Tibial nerve (tissue), 4 donors: ENCODE measurements at regions not wholly inside any gene's neighbourhood (a gene's known extent, or its start where the extent isn't known, plus 50 kb on each side); places are given as distances from the start of the nearest gene placed in this dataset.

Experiments
- DNase-seq, 2 donors: peaks; one replicate each; pipeline ENCODE4 v3.0.0-alpha.2; 2019; ENCODE audit warnings: low spot score in 2 of 2
- H3K27ac ChIP-seq, 4 donors: fragments of 200-600 bp; sonication (generic) in 3 of 4; one replicate each; pipeline ENCODE4 v1.5.1; 2017 to 2019; ENCODE audit warnings: mild to moderate bottlenecking in 1 of 4
- H3K27me3 ChIP-seq, 2 donors: fragments of 200-600 bp; sonication (generic) in 1 of 2; one replicate each; pipeline versions ENCODE4 v1.5.1 to v1.6.0; 2017 to 2019
- H3K36me3 ChIP-seq, 3 donors: fragments of 200-600 bp; sonication (generic); one replicate each; pipeline ENCODE4 v1.5.1; 2018 to 2019
- H3K4me1 ChIP-seq, 4 donors: fragments of 200-600 bp; sonication (generic) in 3 of 4; one replicate each; pipeline ENCODE4 v1.5.1; 2017 to 2019
- H3K4me3 ChIP-seq, 4 donors: fragments of 200-600 bp; sonication (generic) in 3 of 4; one replicate each; pipeline ENCODE4 v1.5.1; 2017 to 2019; ENCODE audit warnings: mild to moderate bottlenecking in 1 of 4, moderate library complexity in 1 of 4
- H3K9me3 ChIP-seq, 4 donors: fragments of 200-600 bp; sonication (generic) in 3 of 4; one replicate each; pipeline ENCODE4 v1.5.1; 2017 to 2019
- EP300 ChIP-seq, 2 donors: sonication (generic); formaldehyde crosslinking; IDR thresholded peaks; one replicate each; pipeline ENCODE4 v1.6.1; 2017; ENCODE audit warnings: antibody characterized with exemption in 2 of 2, mild to moderate bottlenecking in 1 of 2
- POLR2A ChIP-seq, 2 donors: fragments of 450-650 bp; IDR thresholded peaks; one replicate each; pipeline ENCODE4 v1.6.1; 2017; ENCODE audit warnings: antibody characterized with exemption in 2 of 2, mild to moderate bottlenecking in 2 of 2, moderate library complexity in 2 of 2
- WGBS, 2 donors: methylation state at CpG; one replicate each; pipeline ENCODE4 v1.1.5; 2018; 5-methylcytosine and 5-hydroxymethylcytosine counted together
- TF ChIP-seq, protein P1 (sequence below), 5 experiments: fragments of 200-600 bp in 3 of 5; fragments of 450-650 bp in 2 of 5; sonication (generic) in 3 of 5; IDR thresholded peaks; one replicate each; pipeline ENCODE4 v1.5.1; 2016 to 2019; ENCODE audit warnings: antibody characterized with exemption in 5 of 5, mild to moderate bottlenecking in 3 of 5, moderate library complexity in 2 of 5

DNA sequence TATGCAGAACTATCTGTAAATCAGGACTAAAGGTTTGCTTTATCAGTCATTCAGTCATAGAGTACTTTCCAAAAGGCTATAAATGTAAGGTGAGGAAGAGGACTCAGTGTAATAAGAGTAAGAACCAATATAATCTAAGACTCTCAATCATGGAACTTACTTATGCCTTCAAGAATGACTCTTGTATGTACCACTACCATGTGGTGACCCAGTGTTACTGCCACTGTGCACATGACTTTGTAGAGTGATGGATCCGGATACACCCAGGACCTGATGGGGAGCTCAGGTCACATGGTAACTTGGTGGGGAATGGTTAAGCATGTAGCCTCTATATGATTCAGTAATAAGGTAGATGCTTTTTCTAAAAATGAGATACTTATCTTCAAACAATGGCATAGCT, 2099.8 kb downstream of the MRPL39 start:
- WGBS, 2 donors, result 89 to 93% methylated on average over 1 of the region's 1 CpG
- Histone ChIP-seq H3K9me3 (peaks cover 0 to under 1% (median 0%) of the 10 kb centered on the region in 4 donors), H3K4me3 (no peak overlapping the region), H3K36me3 (no peaks in the 10 kb centered on the region), H3K27ac (no peak overlapping the region), H3K4me1 (no peaks in the 10 kb centered on the region), H3K27me3 (no peaks in the 10 kb centered on the region)
- TF ChIP-seq, protein P1, sequence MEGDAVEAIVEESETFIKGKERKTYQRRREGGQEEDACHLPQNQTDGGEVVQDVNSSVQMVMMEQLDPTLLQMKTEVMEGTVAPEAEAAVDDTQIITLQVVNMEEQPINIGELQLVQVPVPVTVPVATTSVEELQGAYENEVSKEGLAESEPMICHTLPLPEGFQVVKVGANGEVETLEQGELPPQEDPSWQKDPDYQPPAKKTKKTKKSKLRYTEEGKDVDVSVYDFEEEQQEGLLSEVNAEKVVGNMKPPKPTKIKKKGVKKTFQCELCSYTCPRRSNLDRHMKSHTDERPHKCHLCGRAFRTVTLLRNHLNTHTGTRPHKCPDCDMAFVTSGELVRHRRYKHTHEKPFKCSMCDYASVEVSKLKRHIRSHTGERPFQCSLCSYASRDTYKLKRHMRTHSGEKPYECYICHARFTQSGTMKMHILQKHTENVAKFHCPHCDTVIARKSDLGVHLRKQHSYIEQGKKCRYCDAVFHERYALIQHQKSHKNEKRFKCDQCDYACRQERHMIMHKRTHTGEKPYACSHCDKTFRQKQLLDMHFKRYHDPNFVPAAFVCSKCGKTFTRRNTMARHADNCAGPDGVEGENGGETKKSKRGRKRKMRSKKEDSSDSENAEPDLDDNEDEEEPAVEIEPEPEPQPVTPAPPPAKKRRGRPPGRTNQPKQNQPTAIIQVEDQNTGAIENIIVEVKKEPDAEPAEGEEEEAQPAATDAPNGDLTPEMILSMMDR (IDR thresholded peaks at IDR 0.05), result no peak
- TF ChIP-seq POLR2A (IDR thresholded peaks at IDR 0.05) (no peak), EP300 (IDR thresholded peaks at IDR 0.05) (no peak)
- no peak for DNase-seq

DNA sequence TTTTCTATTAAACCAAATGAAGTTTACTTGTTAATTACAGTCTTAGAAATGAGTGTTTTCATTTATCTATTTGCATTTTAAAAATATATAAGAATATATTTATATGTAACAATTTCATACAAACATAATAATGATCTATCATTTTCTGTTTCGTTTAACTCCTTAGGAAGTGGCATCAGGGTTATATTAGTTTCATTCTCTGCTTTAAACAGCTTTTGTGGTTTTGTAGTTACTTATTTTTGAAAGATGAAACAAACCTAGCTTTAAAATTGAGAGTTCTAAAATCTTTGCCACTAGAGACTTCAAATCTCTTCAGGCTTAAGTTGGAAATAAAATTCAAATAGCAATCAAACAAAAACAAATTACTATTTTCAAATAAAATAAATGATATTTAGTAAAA, 2110.6 kb downstream of the MRPL39 start:
- H3K4me1 ChIP-seq, result no peaks in the 10 kb centered on the region
- no peak for TF ChIP-seq POLR2A (IDR thresholded peaks at IDR 0.05)
- TF ChIP-seq EP300 (IDR thresholded peaks at IDR 0.05), result no peak
- TF ChIP-seq, protein P1 (IDR thresholded peaks at IDR 0.05), result no peak
- no peak for DNase-seq
- no peaks in the 10 kb centered on the region for H3K36me3 ChIP-seq
- H3K27ac ChIP-seq, result no peak overlapping the region
- no peaks in the 10 kb centered on the region for H3K9me3 ChIP-seq
- H3K4me3 ChIP-seq, result no peak overlapping the region
- no peaks in the 10 kb centered on the region for H3K27me3 ChIP-seq
- 49 to 81% methylated on average over 1 of the region's 1 CpG for WGBS, 2 donors

DNA sequence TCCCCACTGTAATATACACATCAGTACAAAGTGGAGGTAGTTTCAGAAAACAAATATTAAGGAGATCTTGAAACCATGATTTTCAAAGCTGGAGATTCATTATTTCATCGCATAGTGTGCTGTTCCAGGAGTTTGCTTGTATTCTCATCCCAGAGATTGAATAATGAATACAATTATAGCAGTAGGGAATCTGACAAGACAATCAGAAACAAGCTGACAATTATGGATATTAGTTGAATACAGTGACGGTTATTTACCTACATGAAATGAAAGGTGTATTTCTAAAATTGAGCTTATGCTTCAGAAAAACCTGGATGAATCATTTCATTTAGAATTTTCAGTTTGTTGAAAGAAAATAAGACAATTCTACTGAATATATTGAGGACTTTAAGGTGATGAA, 2119.0 kb downstream of the MRPL39 start:
- no peak for DNase-seq
- no peak overlapping the region for H3K4me3 ChIP-seq
- no peaks in the 10 kb centered on the region for H3K4me1 ChIP-seq
- H3K9me3 ChIP-seq, result no peaks in the 10 kb centered on the region
- no peak overlapping the region for H3K27ac ChIP-seq
- no peak for TF ChIP-seq EP300 (IDR thresholded peaks at IDR 0.05)
- TF ChIP-seq, protein P1 (IDR thresholded peaks at IDR 0.05), result no peak
- TF ChIP-seq POLR2A (IDR thresholded peaks at IDR 0.05), result no peak
- no peaks in the 10 kb centered on the region for H3K27me3 ChIP-seq
- no peaks in the 10 kb centered on the region for H3K36me3 ChIP-seq
- 90 to 92% methylated on average over 2 of the region's 2 CpGs for WGBS, 2 donors

GRCh38 chr21:23480591-23481270, 2126.6 kb downstream of the MRPL39 start:
- H3K36me3 ChIP-seq, result no peaks in the 10 kb centered on the region
- WGBS, 2 donors, result 80 to 98% methylated on average over 1 of the region's 1 CpG
- TF ChIP-seq, protein P1 (IDR thresholded peaks at IDR 0.05), result no peak
- TF ChIP-seq POLR2A (IDR thresholded peaks at IDR 0.05) (no peak), EP300 (IDR thresholded peaks at IDR 0.05) (no peak)
- H3K27ac ChIP-seq, result no peak overlapping the region
- H3K9me3 ChIP-seq, result no peaks in the 10 kb centered on the region
- H3K27me3 ChIP-seq, result no peaks in the 10 kb centered on the region
- DNase-seq, result no peak
- H3K4me1 ChIP-seq, result no peaks in the 10 kb centered on the region
- no peak overlapping the region for H3K4me3 ChIP-seq

DNA sequence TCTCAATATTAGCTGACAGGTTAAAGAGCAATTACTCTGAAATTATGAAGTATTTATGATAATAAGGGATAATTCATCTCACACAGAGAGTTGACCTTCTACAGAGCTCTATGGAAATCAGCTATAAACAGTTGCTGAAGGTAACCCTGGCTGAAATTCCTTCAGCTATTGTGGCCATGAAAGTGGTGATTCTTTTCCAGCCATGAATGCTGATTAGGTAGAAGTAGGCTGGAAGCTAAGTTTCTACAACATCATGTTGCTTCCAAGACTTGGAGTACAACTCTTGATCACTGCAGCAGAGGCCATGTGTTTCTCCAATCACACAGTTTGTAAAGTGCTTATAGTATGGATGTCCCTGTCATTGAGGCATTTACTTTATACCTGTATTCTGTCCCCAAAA, 2128.9 kb downstream of the MRPL39 start:
- TF ChIP-seq EP300 (IDR thresholded peaks at IDR 0.05) (no peak), POLR2A (IDR thresholded peaks at IDR 0.05) (no peak)
- TF ChIP-seq, protein P1 (IDR thresholded peaks at IDR 0.05), result no peak
- H3K9me3 ChIP-seq, result no peaks in the 10 kb centered on the region
- H3K36me3 ChIP-seq, result no peaks in the 10 kb centered on the region
- H3K4me3 ChIP-seq, result no peak overlapping the region
- no peak for DNase-seq
- H3K27me3 ChIP-seq, result no peaks in the 10 kb centered on the region
- no peak overlapping the region for H3K27ac ChIP-seq
- H3K4me1 ChIP-seq, result no peaks in the 10 kb centered on the region
